ENCODE measurements at regions not wholly inside any gene's neighbourhood (a gene's known extent, or its start where the extent isn't known, plus 50 kb on each side); places are given as distances from the start of the nearest gene placed in this dataset.
"Not testable (repeated sequence)": the region's sequence is repeated elsewhere in the genome, so short reads cannot be mapped to it uniquely, and the experiment has no call there.

DNA sequence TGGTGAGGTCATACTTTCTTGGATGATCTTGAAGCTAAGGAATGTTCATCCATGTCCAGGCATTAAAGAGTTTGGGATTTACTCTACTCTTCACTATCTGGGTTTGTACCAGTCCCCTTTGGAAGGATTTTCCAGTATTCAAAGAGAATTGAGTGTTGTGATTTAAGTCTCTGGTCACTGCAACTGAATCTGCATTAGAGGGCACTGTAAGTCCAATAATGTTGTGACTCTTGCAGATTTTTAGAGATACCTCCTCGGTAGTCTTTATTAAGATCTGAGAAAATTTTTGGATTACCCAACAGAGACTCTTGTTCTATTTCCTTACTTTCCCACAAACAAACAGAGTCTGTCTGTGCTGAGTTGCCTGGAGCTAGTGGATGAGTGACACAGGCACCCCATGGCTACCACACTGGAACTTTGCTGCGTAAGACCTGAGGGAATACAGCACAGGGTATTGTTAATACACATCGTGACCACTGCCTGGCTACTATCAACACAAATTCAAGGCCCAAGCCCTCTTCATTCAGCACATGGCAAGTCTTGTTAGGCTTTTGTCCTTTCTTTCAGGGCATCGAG is 357.1 kb upstream of the KLHL4 start:
- Histone ChIP-seq H2AFZ (ENCODE audit: low read length) (no peak overlapping the region), H3K9me3 (ENCODE audit: control insufficient read depth, insufficient read depth, low read depth, low read length) (no peaks in the 10 kb centered on the region), H4K20me1 (ENCODE audit: control insufficient read depth, extremely low read depth, insufficient read depth, low read length) (no peaks in the 10 kb centered on the region), H3K27me3 (ENCODE audit: control insufficient read depth, insufficient read depth, low read length) (no peaks in the 10 kb centered on the region), H3K4me3 (replicated peaks in 1 of 4; ENCODE audit: control extremely low read depth in 1 of 4, insufficient read depth in 1 of 4, low read depth in 3 of 4, low read length in 4 of 4) (no peak overlapping the region), H3K27ac (ENCODE audit: insufficient read depth, low read length) (no peak overlapping the region), H3K79me2 (ENCODE audit: control insufficient read depth, insufficient read depth, low read length) (no peaks in the 10 kb centered on the region), H3K4me1 (ENCODE audit: control insufficient read depth, extremely low read depth, insufficient read depth, low read length) (no peaks in the 10 kb centered on the region), H3K4me2 (ENCODE audit: extremely low read depth, insufficient read depth, low read length) (no peak overlapping the region), H3K9ac (ENCODE audit: insufficient read depth, low read length) (no peak overlapping the region), H3K36me3 (ENCODE audit: control insufficient read depth, insufficient read depth, low read length) (no peaks in the 10 kb centered on the region)
- no peak for DNase-seq (ENCODE audit: low read depth in 2 of 2)
- TF ChIP-seq EZH2 (IDR thresholded peaks at IDR 0.05; ENCODE audit: low read length, missing control alignments) = no peak
- TF ChIP-seq, protein P1, sequence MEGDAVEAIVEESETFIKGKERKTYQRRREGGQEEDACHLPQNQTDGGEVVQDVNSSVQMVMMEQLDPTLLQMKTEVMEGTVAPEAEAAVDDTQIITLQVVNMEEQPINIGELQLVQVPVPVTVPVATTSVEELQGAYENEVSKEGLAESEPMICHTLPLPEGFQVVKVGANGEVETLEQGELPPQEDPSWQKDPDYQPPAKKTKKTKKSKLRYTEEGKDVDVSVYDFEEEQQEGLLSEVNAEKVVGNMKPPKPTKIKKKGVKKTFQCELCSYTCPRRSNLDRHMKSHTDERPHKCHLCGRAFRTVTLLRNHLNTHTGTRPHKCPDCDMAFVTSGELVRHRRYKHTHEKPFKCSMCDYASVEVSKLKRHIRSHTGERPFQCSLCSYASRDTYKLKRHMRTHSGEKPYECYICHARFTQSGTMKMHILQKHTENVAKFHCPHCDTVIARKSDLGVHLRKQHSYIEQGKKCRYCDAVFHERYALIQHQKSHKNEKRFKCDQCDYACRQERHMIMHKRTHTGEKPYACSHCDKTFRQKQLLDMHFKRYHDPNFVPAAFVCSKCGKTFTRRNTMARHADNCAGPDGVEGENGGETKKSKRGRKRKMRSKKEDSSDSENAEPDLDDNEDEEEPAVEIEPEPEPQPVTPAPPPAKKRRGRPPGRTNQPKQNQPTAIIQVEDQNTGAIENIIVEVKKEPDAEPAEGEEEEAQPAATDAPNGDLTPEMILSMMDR (conservative IDR thresholded peaks at IDR 0.05 in 1 of 2, IDR thresholded peaks at IDR 0.05 in 1 of 2; ENCODE audit: low read depth in 1 of 2, low read length in 2 of 2) = no peak

DNA sequence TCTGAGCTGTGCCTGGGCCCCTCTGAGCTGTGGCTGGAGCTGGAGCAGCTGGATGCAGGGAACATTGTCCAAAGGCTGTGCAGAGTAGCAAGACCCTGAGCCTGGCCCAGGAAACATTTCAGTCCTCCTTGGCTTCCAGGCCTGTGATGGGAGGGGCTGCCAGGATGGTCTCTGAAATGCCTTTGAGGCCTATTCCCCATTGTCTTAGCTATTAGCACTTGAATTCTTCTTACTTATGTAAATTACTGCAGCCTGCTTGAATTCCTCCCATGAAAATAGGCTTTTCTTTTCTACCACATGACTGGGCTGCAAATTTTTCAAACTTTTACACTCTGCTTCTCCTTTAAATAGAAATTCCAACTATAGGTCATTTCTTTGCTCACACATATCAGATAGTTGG is 349.8 kb upstream of the KLHL4 start:
- no peaks in the 10 kb centered on the region for H3K36me3 ChIP-seq (ENCODE audit: control insufficient read depth, insufficient read depth, low read length)
- H2AFZ ChIP-seq (ENCODE audit: low read length) = no peak overlapping the region
- H4K20me1 ChIP-seq (ENCODE audit: control insufficient read depth, extremely low read depth, insufficient read depth, low read length) = no peaks in the 10 kb centered on the region
- H3K27me3 ChIP-seq (ENCODE audit: control insufficient read depth, insufficient read depth, low read length) = no peaks in the 10 kb centered on the region
- H3K79me2 ChIP-seq (ENCODE audit: control insufficient read depth, insufficient read depth, low read length) = no peaks in the 10 kb centered on the region
- no peak overlapping the region for H3K9ac ChIP-seq (ENCODE audit: insufficient read depth, low read length)
- no peak overlapping the region for H3K27ac ChIP-seq (ENCODE audit: insufficient read depth, low read length)
- DNase-seq (ENCODE audit: low read depth in 2 of 2) = no peak
- TF ChIP-seq, protein P1 (conservative IDR thresholded peaks at IDR 0.05 in 1 of 2, IDR thresholded peaks at IDR 0.05 in 1 of 2; ENCODE audit: low read depth in 1 of 2, low read length in 2 of 2) = no peak
- TF ChIP-seq EZH2 (IDR thresholded peaks at IDR 0.05; ENCODE audit: low read length, missing control alignments) = no peak
- no peak overlapping the region for H3K4me2 ChIP-seq (ENCODE audit: extremely low read depth, insufficient read depth, low read length)
- H3K9me3 ChIP-seq (ENCODE audit: control insufficient read depth, insufficient read depth, low read depth, low read length) = no peaks in the 10 kb centered on the region
- H3K4me1 ChIP-seq (ENCODE audit: control insufficient read depth, extremely low read depth, insufficient read depth, low read length) = no peaks in the 10 kb centered on the region
- no peak overlapping the region for H3K4me3 ChIP-seq (replicated peaks in 1 of 4; ENCODE audit: control extremely low read depth in 1 of 4, insufficient read depth in 1 of 4, low read depth in 3 of 4, low read length in 4 of 4)

DNA sequence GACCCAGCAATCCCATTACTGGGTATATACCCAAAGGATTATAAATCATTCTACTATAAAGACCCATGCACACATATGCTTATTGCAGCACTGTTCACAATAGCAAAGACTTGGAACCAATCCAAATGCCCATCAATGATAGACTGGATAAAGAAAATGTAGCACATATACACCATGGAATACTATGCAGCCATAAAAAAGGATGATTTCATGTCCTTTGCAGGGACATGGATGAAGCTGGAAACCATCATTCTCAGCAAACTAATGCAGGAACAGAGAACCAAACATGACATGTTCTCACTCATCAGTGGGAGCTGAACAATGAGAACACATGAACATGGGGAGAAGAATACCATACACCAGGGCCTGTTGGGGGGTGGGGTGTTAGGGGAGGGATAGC is 339.6 kb upstream of the KLHL4 start:
- not testable (repeated sequence) for H3K4me1 ChIP-seq (ENCODE audit: control insufficient read depth, extremely low read depth, insufficient read depth, low read length); H3K4me2 ChIP-seq (ENCODE audit: extremely low read depth, insufficient read depth, low read length); H3K9ac ChIP-seq (ENCODE audit: insufficient read depth, low read length); H3K27me3 ChIP-seq (ENCODE audit: control insufficient read depth, insufficient read depth, low read length); H3K27ac ChIP-seq (ENCODE audit: insufficient read depth, low read length); H3K79me2 ChIP-seq (ENCODE audit: control insufficient read depth, insufficient read depth, low read length); H4K20me1 ChIP-seq (ENCODE audit: control insufficient read depth, extremely low read depth, insufficient read depth, low read length); H3K36me3 ChIP-seq (ENCODE audit: control insufficient read depth, insufficient read depth, low read length); H3K4me3 ChIP-seq (replicated peaks in 1 of 4; ENCODE audit: control extremely low read depth in 1 of 4, insufficient read depth in 1 of 4, low read depth in 3 of 4, low read length in 4 of 4); H2AFZ ChIP-seq (ENCODE audit: low read length); DNase-seq (ENCODE audit: low read depth in 2 of 2); H3K9me3 ChIP-seq (ENCODE audit: control insufficient read depth, insufficient read depth, low read depth, low read length)

Data from fibroblast of lung (primary cell).